NCI-H2029 (cell line): ENCODE measurements at regions not wholly inside any gene's neighbourhood (a gene's known extent, or its start where the extent isn't known, plus 50 kb on each side); places are given as distances from the start of the nearest gene placed in this dataset.
"Not testable (repeated sequence)": the region's sequence is repeated elsewhere in the genome, so short reads cannot be mapped to it uniquely, and the experiment has no call there.

Source experiments
- DNase-seq: peaks from one replicate; lab custom pipeline; 2025; lab: John Stamatoyannopoulos, UW

GRCh38 chr6:2378046-2378657 lies 132.7 kb upstream of the GMDS start:
- DNase-seq: no peak

GRCh38 chr6:2376429-2377355 lies 131.3 kb upstream of the GMDS start:
- no peak for DNase-seq

- no peak for DNase-seq
Measured at GRCh38 chr6:2375443-2375842, 130.0 kb upstream of the GMDS start.

GRCh38 chr6:2369606-2370005 lies 124.2 kb upstream of the GMDS start:
- no peak for DNase-seq

GRCh38 chr6:2363211-2363610 lies 117.8 kb upstream of the GMDS start:
- DNase-seq: no peak

- no peak for DNase-seq
Measured at GRCh38 chr6:2361195-2361594, 115.8 kb upstream of the GMDS start.

- no peak for DNase-seq
Measured at GRCh38 chr6:2360716-2361115, 115.3 kb upstream of the GMDS start.

GRCh38 chr6:2360126-2360525 lies 114.7 kb upstream of the GMDS start:
- no peak for DNase-seq

GRCh38 chr6:2355150-2355549 lies 109.7 kb upstream of the GMDS start:
- DNase-seq: no peak

GRCh38 chr6:2354138-2354491 lies 108.7 kb upstream of the GMDS start:
- no peak for DNase-seq

GRCh38 chr6:2353412-2354137 lies 108.2 kb upstream of the GMDS start:
- peak; percentile 55 for DNase-seq

GRCh38 chr6:2351807-2352431 lies 106.5 kb upstream of the GMDS start:
- DNase-seq: no peak

GRCh38 chr6:2351090-2351489 lies 105.7 kb upstream of the GMDS start:
- no peak for DNase-seq

- DNase-seq: no peak
Measured at GRCh38 chr6:2346078-2346477, 100.7 kb upstream of the GMDS start.

GRCh38 chr6:2344319-2344905 lies 99.0 kb upstream of the GMDS start:
- DNase-seq: no peak

GRCh38 chr6:2327591-2327990 lies 82.2 kb upstream of the GMDS start:
- DNase-seq: no peak

- DNase-seq: no peak
Measured at GRCh38 chr6:2324166-2324953, 79.0 kb upstream of the GMDS start.

GRCh38 chr6:2317498-2317897 lies 72.1 kb upstream of the GMDS start:
- DNase-seq: not testable (repeated sequence)

GRCh38 chr6:2314641-2315040 lies 69.2 kb upstream of the GMDS start:
- no peak for DNase-seq

- DNase-seq: no peak
Measured at GRCh38 chr6:2310042-2310441, 64.6 kb upstream of the GMDS start.

GRCh38 chr6:2309122-2309521 lies 63.7 kb upstream of the GMDS start:
- DNase-seq: no peak
